ENCODE measurements at regions not wholly inside any gene's neighbourhood (a gene's known extent, or its start where the extent isn't known, plus 50 kb on each side); places are given as distances from the start of the nearest gene placed in this dataset.

- H3K4me1 Mint-ChIP-seq: no peaks in the 10 kb centered on the region; the same call in 2 of the 3 replicates
- Histone ChIP-seq H2AFZ (no peak overlapping the region), H3F3A (replicated peaks; ENCODE audit: low read depth) (no peaks in the 10 kb centered on the region), H4K20me1 (replicated peaks; ENCODE audit: insufficient read depth) (no peaks in the 10 kb centered on the region), H3K4me1 (ENCODE audit: insufficient read depth) (no peaks in the 10 kb centered on the region), H3K4me3 (no peak overlapping the region), H3K27me3 (ENCODE audit: insufficient read depth) (no peaks in the 10 kb centered on the region), H3K27ac (ENCODE audit: low read depth) (no peak overlapping the region), H3K36me3 (ENCODE audit: insufficient read depth) (no peaks in the 10 kb centered on the region), H3K4me2 (no peak overlapping the region), H3K9me2 (ENCODE audit: insufficient read depth) (no peaks in the 10 kb centered on the region), H3K79me2 (replicated peaks; ENCODE audit: insufficient read depth) (no peaks in the 10 kb centered on the region)
- peaks cover 1% of the 10 kb centered on the region for H3K27me3 Mint-ChIP-seq (ENCODE audit: insufficient read depth, low read depth, poor library complexity)
- no peak for TF ChIP-seq STAT1 (IDR thresholded peaks at IDR 0.05; ENCODE audit: unreplicated experiment)
- TF ChIP-seq EZH2phosphoT487 (IDR thresholded peaks at IDR 0.05; ENCODE audit: unreplicated experiment): no peak
- no peak for TF ChIP-seq ZNF462 (CRISPR knock-in tag; IDR thresholded peaks at IDR 0.05)
- TF ChIP-seq CREB1 (CRISPR knock-in tag; IDR thresholded peaks at IDR 0.05; ENCODE audit: low read depth): no peak
- TF ChIP-seq, protein P1, sequence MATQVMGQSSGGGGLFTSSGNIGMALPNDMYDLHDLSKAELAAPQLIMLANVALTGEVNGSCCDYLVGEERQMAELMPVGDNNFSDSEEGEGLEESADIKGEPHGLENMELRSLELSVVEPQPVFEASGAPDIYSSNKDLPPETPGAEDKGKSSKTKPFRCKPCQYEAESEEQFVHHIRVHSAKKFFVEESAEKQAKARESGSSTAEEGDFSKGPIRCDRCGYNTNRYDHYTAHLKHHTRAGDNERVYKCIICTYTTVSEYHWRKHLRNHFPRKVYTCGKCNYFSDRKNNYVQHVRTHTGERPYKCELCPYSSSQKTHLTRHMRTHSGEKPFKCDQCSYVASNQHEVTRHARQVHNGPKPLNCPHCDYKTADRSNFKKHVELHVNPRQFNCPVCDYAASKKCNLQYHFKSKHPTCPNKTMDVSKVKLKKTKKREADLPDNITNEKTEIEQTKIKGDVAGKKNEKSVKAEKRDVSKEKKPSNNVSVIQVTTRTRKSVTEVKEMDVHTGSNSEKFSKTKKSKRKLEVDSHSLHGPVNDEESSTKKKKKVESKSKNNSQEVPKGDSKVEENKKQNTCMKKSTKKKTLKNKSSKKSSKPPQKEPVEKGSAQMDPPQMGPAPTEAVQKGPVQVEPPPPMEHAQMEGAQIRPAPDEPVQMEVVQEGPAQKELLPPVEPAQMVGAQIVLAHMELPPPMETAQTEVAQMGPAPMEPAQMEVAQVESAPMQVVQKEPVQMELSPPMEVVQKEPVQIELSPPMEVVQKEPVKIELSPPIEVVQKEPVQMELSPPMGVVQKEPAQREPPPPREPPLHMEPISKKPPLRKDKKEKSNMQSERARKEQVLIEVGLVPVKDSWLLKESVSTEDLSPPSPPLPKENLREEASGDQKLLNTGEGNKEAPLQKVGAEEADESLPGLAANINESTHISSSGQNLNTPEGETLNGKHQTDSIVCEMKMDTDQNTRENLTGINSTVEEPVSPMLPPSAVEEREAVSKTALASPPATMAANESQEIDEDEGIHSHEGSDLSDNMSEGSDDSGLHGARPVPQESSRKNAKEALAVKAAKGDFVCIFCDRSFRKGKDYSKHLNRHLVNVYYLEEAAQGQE (IDR thresholded peaks at IDR 0.05; ENCODE audit: unreplicated experiment): no peak
- TF ChIP-seq EZH2 (IDR thresholded peaks at IDR 0.05; ENCODE audit: low read depth, unreplicated experiment): no peak
- TF ChIP-seq, protein P2, sequence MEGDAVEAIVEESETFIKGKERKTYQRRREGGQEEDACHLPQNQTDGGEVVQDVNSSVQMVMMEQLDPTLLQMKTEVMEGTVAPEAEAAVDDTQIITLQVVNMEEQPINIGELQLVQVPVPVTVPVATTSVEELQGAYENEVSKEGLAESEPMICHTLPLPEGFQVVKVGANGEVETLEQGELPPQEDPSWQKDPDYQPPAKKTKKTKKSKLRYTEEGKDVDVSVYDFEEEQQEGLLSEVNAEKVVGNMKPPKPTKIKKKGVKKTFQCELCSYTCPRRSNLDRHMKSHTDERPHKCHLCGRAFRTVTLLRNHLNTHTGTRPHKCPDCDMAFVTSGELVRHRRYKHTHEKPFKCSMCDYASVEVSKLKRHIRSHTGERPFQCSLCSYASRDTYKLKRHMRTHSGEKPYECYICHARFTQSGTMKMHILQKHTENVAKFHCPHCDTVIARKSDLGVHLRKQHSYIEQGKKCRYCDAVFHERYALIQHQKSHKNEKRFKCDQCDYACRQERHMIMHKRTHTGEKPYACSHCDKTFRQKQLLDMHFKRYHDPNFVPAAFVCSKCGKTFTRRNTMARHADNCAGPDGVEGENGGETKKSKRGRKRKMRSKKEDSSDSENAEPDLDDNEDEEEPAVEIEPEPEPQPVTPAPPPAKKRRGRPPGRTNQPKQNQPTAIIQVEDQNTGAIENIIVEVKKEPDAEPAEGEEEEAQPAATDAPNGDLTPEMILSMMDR (conservative IDR thresholded peaks at IDR 0.05; ENCODE audit: low read depth in 2 of 2): no peak
- TF ChIP-seq JUNB (IDR thresholded peaks at IDR 0.05; ENCODE audit: unreplicated experiment): no peak
- TF ChIP-seq, protein P3, sequence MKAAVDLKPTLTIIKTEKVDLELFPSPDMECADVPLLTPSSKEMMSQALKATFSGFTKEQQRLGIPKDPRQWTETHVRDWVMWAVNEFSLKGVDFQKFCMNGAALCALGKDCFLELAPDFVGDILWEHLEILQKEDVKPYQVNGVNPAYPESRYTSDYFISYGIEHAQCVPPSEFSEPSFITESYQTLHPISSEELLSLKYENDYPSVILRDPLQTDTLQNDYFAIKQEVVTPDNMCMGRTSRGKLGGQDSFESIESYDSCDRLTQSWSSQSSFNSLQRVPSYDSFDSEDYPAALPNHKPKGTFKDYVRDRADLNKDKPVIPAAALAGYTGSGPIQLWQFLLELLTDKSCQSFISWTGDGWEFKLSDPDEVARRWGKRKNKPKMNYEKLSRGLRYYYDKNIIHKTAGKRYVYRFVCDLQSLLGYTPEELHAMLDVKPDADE (IDR thresholded peaks at IDR 0.05): no peak
- TF ChIP-seq NANOG (IDR thresholded peaks at IDR 0.05; ENCODE audit: borderline replicate concordance): no peak
- TF ChIP-seq ZNF331 (CRISPR knock-in tag; IDR thresholded peaks at IDR 0.05; ENCODE audit: low read depth): no peak
- no peak for TF ChIP-seq ZNF114 (CRISPR knock-in tag; IDR thresholded peaks at IDR 0.05)
- no peak for TF ChIP-seq POLR2AphosphoS5 (IDR thresholded peaks at IDR 0.05; ENCODE audit: low read depth)
- DNase-seq (ENCODE audit: low spot score) (no peak), ATAC-seq (no peak)
- no peaks in the 10 kb centered on the region for H3K36me3 Mint-ChIP-seq (ENCODE audit: low read depth)
- H3K27ac Mint-ChIP-seq: no peak overlapping the region
- peaks cover 3% of the 10 kb centered on the region; the same call in 2 of the 3 replicates for H3K9me3 Mint-ChIP-seq
- no peak overlapping the region for H3K4me3 Mint-ChIP-seq
These were observed 364.2 kb downstream of the IRX2 start for GRCh38 chr5:2387250-2387633.

All from GM23338 (cell line).